GM23338 (cell line): ENCODE measurements at regions not wholly inside any gene's neighbourhood (a gene's known extent, or its start where the extent isn't known, plus 50 kb on each side); places are given as distances from the start of the nearest gene placed in this dataset.

Experiments
- ATAC-seq: fragments of 200-7000 bp; cut with Tn5 transposase; 3 replicates; pipeline ENCODE4 v1.9.1; 2020
- DNase-seq: peaks from one replicate; pipeline ENCODE4 v3.0.0-alpha.2; 2015; ENCODE audit warnings: low spot score
- H2AFZ ChIP-seq: fragments of 200-600 bp; sonication (generic); 2 replicates; pipeline ENCODE4 v1.8.0; 2016; ENCODE audit warnings: antibody characterized with exemption, mild to moderate bottlenecking, moderate library complexity
- H3F3A ChIP-seq: fragments of 200-600 bp; sonication (generic); replicated peaks from 2 replicates; pipeline ENCODE4 v1.8.0; 2017; ENCODE audit warnings: antibody characterized with exemption, mixed run types, low read depth
- H3K27ac ChIP-seq: fragments of 200-600 bp; sonication (generic); 2 replicates; pipeline ENCODE4 v1.6.1; 2016; ENCODE audit warnings: low read depth
- H3K27me3 ChIP-seq: fragments of 200-600 bp; sonication (generic); 2 replicates; pipeline ENCODE4 v1.8.0; 2016; ENCODE audit warnings: mild to moderate bottlenecking, mixed run types, moderate library complexity; ENCODE audit not compliant: insufficient read depth
- H3K36me3 ChIP-seq: fragments of 200-600 bp; sonication (generic); 2 replicates; pipeline ENCODE4 v1.8.0; 2016; ENCODE audit warnings: mild to moderate bottlenecking; ENCODE audit not compliant: insufficient read depth
- H3K4me1 ChIP-seq: fragments of 200-600 bp; sonication (generic); 2 replicates; pipeline ENCODE4 v1.8.0; 2016; ENCODE audit warnings: mild to moderate bottlenecking, moderate library complexity; ENCODE audit not compliant: insufficient read depth
- H3K4me2 ChIP-seq: fragments of 200-600 bp; sonication (generic); 2 replicates; pipeline ENCODE4 v1.7.1; 2017; ENCODE audit warnings: mixed run types
- H3K4me3 ChIP-seq: fragments of 200-600 bp; sonication (generic); 2 replicates; pipeline ENCODE4 v1.6.1; 2016; ENCODE audit warnings: mixed run types
- H3K79me2 ChIP-seq: fragments of 200-600 bp; sonication (generic); replicated peaks from 2 replicates; pipeline ENCODE4 v1.8.0; 2017; ENCODE audit warnings: mild to moderate bottlenecking; ENCODE audit not compliant: insufficient read depth
- H3K9me2 ChIP-seq: fragments of 200-600 bp; sonication (generic); 2 replicates; pipeline ENCODE4 v1.8.0; 2017; ENCODE audit not compliant: insufficient read depth
- H4K20me1 ChIP-seq: fragments of 200-600 bp; sonication (generic); replicated peaks from 2 replicates; pipeline ENCODE4 v1.8.0; 2017; ENCODE audit warnings: mild to moderate bottlenecking; ENCODE audit not compliant: insufficient read depth
- H3K27ac Mint-ChIP-seq: 2 replicates; pipeline ENCODE4 v1.8.0; 2020; ENCODE audit warnings: inconsistent platforms, mild to moderate bottlenecking, moderate library complexity, mixed read lengths
- H3K27me3 Mint-ChIP-seq: 3 replicates; pipeline ENCODE4 v1.8.0; 2022; ENCODE audit warnings: low read depth, mild to moderate bottlenecking, moderate library complexity, mixed read lengths, inconsistent platforms; ENCODE audit not compliant: insufficient read depth, poor library complexity
- H3K36me3 Mint-ChIP-seq: 3 replicates; pipeline ENCODE4 v1.8.0; 2021; ENCODE audit warnings: low read depth, mild to moderate bottlenecking, inconsistent platforms, moderate library complexity, mixed read lengths
- H3K4me1 Mint-ChIP-seq: 3 replicates; pipeline ENCODE4 v1.8.0; 2020; ENCODE audit warnings: mild to moderate bottlenecking, inconsistent platforms, mixed read lengths
- H3K4me3 Mint-ChIP-seq: 3 replicates; pipeline ENCODE4 v1.8.0; 2021; ENCODE audit warnings: moderate library complexity, mild to moderate bottlenecking, inconsistent platforms, mixed read lengths
- H3K9me3 Mint-ChIP-seq: 3 replicates; pipeline ENCODE4 v1.8.0; 2020; ENCODE audit warnings: moderate library complexity, mild to moderate bottlenecking, inconsistent platforms, mixed read lengths
- JUNB ChIP-seq: IDR thresholded peaks from one replicate; pipeline ENCODE4 v1.6.1; 2016; ENCODE audit warnings: antibody characterized with exemption; ENCODE audit not compliant: unreplicated experiment
- POLR2AphosphoS5 ChIP-seq: IDR thresholded peaks from 2 replicates; pipeline ENCODE4 v1.6.1; 2016; ENCODE audit warnings: antibody characterized with exemption, low read depth
- ZNF331 ChIP-seq: fragments of 250-450 bp; sonication (Bioruptor Pico); IDR thresholded peaks from 2 replicates; pipeline ENCODE4 v1.5.0; 2020; ENCODE audit warnings: low read depth, mild to moderate bottlenecking, moderate library complexity
- TF ChIP-seq, protein P1 (sequence below): fragments of 250-450 bp; sonication (Bioruptor Pico); IDR thresholded peaks from 2 replicates; pipeline ENCODE4 v1.5.0; 2020; ENCODE audit warnings: mild to moderate bottlenecking, moderate library complexity
- TF ChIP-seq, protein P2 (sequence below): IDR thresholded peaks from one replicate; pipeline ENCODE4 v1.6.1; 2018; ENCODE audit warnings: antibody characterized with exemption; ENCODE audit not compliant: unreplicated experiment

DNA sequence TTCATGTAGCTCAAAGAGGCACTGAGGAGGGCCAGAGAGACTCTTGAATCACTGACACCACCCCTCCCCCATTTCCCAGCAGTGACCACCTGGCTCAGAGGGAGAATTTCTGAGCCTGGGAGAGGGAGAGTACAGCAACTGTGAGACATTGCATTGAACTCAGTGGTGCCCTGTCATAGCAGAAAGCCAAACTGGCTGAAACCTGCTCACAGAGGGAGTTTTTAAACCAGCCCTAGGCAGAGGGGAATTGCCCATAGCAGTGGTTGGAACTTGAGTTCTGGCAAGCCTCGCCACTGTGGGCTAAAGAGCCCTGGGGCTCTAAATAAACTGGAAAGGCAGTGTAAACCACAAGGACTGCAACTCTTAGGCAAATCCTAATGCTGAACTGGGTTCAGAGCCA, 243.1 kb downstream of the ADCYAP1 start (continued):
- TF ChIP-seq, protein P1, sequence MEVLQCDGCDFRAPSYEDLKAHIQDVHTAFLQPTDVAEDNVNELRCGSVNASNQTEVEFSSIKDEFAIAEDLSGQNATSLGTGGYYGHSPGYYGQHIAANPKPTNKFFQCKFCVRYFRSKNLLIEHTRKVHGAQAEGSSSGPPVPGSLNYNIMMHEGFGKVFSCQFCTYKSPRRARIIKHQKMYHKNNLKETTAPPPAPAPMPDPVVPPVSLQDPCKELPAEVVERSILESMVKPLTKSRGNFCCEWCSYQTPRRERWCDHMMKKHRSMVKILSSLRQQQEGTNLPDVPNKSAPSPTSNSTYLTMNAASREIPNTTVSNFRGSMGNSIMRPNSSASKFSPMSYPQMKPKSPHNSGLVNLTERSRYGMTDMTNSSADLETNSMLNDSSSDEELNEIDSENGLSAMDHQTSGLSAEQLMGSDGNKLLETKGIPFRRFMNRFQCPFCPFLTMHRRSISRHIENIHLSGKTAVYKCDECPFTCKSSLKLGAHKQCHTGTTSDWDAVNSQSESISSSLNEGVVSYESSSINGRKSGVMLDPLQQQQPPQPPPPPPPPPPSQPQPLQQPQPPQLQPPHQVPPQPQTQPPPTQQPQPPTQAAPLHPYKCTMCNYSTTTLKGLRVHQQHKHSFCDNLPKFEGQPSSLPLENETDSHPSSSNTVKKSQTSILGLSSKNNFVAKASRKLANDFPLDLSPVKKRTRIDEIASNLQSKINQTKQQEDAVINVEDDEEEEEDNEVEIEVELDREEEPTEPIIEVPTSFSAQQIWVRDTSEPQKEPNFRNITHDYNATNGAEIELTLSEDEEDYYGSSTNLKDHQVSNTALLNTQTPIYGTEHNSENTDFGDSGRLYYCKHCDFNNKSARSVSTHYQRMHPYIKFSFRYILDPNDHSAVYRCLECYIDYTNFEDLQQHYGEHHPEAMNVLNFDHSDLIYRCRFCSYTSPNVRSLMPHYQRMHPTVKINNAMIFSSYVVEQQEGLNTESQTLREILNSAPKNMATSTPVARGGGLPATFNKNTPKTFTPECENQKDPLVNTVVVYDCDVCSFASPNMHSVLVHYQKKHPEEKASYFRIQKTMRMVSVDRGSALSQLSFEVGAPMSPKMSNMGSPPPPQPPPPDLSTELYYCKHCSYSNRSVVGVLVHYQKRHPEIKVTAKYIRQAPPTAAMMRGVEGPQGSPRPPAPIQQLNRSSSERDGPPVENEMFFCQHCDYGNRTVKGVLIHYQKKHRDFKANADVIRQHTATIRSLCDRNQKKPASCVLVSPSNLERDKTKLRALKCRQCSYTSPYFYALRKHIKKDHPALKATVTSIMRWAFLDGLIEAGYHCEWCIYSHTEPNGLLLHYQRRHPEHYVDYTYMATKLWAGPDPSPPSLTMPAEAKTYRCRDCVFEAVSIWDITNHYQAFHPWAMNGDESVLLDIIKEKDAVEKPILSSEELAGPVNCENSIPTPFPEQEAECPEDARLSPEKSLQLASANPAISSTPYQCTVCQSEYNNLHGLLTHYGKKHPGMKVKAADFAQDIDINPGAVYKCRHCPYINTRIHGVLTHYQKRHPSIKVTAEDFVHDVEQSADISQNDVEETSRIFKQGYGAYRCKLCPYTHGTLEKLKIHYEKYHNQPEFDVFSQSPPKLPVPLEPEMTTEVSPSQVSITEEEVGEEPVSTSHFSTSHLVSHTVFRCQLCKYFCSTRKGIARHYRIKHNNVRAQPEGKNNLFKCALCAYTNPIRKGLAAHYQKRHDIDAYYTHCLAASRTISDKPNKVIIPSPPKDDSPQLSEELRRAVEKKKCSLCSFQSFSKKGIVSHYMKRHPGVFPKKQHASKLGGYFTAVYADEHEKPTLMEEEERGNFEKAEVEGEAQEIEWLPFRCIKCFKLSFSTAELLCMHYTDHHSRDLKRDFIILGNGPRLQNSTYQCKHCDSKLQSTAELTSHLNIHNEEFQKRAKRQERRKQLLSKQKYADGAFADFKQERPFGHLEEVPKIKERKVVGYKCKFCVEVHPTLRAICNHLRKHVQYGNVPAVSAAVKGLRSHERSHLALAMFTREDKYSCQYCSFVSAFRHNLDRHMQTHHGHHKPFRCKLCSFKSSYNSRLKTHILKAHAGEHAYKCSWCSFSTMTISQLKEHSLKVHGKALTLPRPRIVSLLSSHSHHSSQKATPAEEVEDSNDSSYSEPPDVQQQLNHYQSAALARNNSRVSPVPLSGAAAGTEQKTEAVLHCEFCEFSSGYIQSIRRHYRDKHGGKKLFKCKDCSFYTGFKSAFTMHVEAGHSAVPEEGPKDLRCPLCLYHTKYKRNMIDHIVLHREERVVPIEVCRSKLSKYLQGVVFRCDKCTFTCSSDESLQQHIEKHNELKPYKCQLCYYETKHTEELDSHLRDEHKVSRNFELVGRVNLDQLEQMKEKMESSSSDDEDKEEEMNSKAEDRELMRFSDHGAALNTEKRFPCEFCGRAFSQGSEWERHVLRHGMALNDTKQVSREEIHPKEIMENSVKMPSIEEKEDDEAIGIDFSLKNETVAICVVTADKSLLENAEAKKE (CRISPR knock-in tag), result no peak
- no peak for TF ChIP-seq POLR2AphosphoS5
- no peak for TF ChIP-seq JUNB

DNA sequence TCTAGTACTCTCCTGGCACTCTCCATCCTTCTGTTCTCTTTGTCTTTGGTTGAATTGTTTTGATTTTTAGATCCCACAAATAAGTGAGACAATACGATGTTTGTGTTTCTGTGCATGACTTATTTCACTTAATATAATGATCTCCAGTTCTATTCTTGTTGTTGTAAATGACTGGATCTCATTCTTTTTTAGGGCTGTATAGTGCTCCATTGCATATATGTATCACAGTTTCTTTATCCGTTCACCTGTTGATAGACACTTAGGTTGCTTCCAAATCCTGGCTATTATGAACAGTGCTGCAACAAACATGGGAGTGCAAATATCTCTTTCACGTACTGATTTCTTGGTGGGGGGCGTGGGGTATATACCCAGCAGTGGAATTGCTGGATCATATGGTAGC, 245.0 kb downstream of the ADCYAP1 start:
- H3K27me3 Mint-ChIP-seq, result peaks cover 1% of the 10 kb centered on the region
- H3K9me2 ChIP-seq, result no peaks in the 10 kb centered on the region
- TF ChIP-seq, protein P2, sequence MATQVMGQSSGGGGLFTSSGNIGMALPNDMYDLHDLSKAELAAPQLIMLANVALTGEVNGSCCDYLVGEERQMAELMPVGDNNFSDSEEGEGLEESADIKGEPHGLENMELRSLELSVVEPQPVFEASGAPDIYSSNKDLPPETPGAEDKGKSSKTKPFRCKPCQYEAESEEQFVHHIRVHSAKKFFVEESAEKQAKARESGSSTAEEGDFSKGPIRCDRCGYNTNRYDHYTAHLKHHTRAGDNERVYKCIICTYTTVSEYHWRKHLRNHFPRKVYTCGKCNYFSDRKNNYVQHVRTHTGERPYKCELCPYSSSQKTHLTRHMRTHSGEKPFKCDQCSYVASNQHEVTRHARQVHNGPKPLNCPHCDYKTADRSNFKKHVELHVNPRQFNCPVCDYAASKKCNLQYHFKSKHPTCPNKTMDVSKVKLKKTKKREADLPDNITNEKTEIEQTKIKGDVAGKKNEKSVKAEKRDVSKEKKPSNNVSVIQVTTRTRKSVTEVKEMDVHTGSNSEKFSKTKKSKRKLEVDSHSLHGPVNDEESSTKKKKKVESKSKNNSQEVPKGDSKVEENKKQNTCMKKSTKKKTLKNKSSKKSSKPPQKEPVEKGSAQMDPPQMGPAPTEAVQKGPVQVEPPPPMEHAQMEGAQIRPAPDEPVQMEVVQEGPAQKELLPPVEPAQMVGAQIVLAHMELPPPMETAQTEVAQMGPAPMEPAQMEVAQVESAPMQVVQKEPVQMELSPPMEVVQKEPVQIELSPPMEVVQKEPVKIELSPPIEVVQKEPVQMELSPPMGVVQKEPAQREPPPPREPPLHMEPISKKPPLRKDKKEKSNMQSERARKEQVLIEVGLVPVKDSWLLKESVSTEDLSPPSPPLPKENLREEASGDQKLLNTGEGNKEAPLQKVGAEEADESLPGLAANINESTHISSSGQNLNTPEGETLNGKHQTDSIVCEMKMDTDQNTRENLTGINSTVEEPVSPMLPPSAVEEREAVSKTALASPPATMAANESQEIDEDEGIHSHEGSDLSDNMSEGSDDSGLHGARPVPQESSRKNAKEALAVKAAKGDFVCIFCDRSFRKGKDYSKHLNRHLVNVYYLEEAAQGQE, result no peak
- TF ChIP-seq ZNF331 (CRISPR knock-in tag), result no peak
- no peaks in the 10 kb centered on the region for H3F3A ChIP-seq
- H3K4me2 ChIP-seq, result no peak overlapping the region
- H3K36me3 ChIP-seq, result no peaks in the 10 kb centered on the region
- H3K9me3 Mint-ChIP-seq, result peaks cover 8% of the 10 kb centered on the region; the same call in 2 of the 3 replicates
- peaks cover 3% of the 10 kb centered on the region; the same call in 2 of the 3 replicates for H3K4me1 Mint-ChIP-seq
- peaks cover 4% of the 10 kb centered on the region; the same call in 1 of the 2 replicates for H3K4me1 ChIP-seq
- no peaks in the 10 kb centered on the region for H4K20me1 ChIP-seq
- H3K27me3 ChIP-seq, result no peaks in the 10 kb centered on the region
- ATAC-seq (no peak), DNase-seq (no peak)
- no peak overlapping the region for H3K4me3 ChIP-seq
- H3K4me3 Mint-ChIP-seq, result no peak overlapping the region
- no peak overlapping the region for H2AFZ ChIP-seq
- H3K36me3 Mint-ChIP-seq, result peaks cover 5% of the 10 kb centered on the region; the same call in 2 of the 3 replicates
- H3K27ac ChIP-seq, result no peak overlapping the region
- no peaks in the 10 kb centered on the region for H3K79me2 ChIP-seq
- H3K27ac Mint-ChIP-seq, result no peak overlapping the region
